Endothelial cell of umbilical vein (primary cell): ENCODE measurements at regions not wholly inside any gene's neighbourhood (a gene's known extent, or its start where the extent isn't known, plus 50 kb on each side); places are given as distances from the start of the nearest gene placed in this dataset.

ENCODE experiments used
- EZH2 ChIP-seq: IDR thresholded peaks from 2 replicates; pipeline ENCODE4 v1.6.1; 2012; ENCODE audit warnings: borderline replicate concordance, low read depth, mild to moderate bottlenecking, moderate library complexity, low read length, inconsistent platforms; ENCODE audit not compliant: severe bottlenecking
- MYC ChIP-seq: IDR thresholded peaks from one replicate; pipeline ENCODE4 v1.6.1; 2011; ENCODE audit warnings: mild to moderate bottlenecking, low read depth, low read length
- POLR2A ChIP-seq: IDR thresholded peaks from 2 replicates; pipeline ENCODE4 v1.6.1; 2012; ENCODE audit warnings: low read depth, mild to moderate bottlenecking, control low read depth, low read length
- POLR2AphosphoS5 ChIP-seq: IDR thresholded peaks from 2 replicates; pipeline ENCODE4 v1.6.1; 2012; ENCODE audit warnings: low read depth, mild to moderate bottlenecking, control low read depth, low read length, moderate library complexity; ENCODE audit not compliant: insufficient read depth
- TF ChIP-seq, protein P1 (sequence below), 2 donors: IDR thresholded peaks; 1 replicate in 1 of 2; 2 replicates in 1 of 2; pipeline ENCODE4 v1.5.1; 2011; ENCODE audit warnings: low read length in 2 of 2, mild to moderate bottlenecking in 2 of 2, moderate library complexity in 2 of 2, control low read depth in 1 of 2, inconsistent platforms in 1 of 2, low read depth in 1 of 2; ENCODE audit not compliant: insufficient read depth in 1 of 2; ENCODE audit errors: extremely low read depth in 1 of 2
- TF ChIP-seq, protein P2 (sequence below): IDR thresholded peaks from 2 replicates; pipeline ENCODE4 v1.6.1; 2011; ENCODE audit not compliant: insufficient read depth, insufficient read length

DNA sequence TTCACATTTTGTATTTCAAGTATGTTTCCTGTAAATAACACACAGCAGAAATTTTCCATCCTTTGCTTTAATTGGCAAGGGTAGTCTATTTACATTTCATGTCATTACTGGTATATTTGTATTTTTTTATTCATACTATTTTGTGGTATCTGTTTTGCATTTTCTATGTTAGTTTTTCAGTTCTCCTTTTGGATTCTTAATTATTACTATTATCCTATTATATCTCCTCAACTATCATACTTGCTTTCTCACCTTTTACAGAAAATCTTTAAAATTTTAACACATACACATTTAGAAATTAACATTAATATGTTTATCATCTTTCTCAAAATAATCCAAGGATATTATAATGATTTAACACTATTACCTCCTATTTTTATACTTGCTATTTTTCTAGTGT, 918.3 kb upstream of the MAP3K7 start:
- TF ChIP-seq, protein P1, sequence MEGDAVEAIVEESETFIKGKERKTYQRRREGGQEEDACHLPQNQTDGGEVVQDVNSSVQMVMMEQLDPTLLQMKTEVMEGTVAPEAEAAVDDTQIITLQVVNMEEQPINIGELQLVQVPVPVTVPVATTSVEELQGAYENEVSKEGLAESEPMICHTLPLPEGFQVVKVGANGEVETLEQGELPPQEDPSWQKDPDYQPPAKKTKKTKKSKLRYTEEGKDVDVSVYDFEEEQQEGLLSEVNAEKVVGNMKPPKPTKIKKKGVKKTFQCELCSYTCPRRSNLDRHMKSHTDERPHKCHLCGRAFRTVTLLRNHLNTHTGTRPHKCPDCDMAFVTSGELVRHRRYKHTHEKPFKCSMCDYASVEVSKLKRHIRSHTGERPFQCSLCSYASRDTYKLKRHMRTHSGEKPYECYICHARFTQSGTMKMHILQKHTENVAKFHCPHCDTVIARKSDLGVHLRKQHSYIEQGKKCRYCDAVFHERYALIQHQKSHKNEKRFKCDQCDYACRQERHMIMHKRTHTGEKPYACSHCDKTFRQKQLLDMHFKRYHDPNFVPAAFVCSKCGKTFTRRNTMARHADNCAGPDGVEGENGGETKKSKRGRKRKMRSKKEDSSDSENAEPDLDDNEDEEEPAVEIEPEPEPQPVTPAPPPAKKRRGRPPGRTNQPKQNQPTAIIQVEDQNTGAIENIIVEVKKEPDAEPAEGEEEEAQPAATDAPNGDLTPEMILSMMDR (IDR thresholded peaks at IDR 0.05; ENCODE audit: extremely low read depth in 1 of 2, insufficient read depth in 1 of 2, low read depth in 1 of 2, low read length in 2 of 2), result no peak
- TF ChIP-seq POLR2A (no peak), EZH2 (no peak), POLR2AphosphoS5 (no peak), MYC (no peak)
- TF ChIP-seq, protein P2, sequence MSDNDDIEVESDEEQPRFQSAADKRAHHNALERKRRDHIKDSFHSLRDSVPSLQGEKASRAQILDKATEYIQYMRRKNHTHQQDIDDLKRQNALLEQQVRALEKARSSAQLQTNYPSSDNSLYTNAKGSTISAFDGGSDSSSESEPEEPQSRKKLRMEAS, result no peak
